VCaP (cell line): ENCODE measurements at regions not wholly inside any gene's neighbourhood (a gene's known extent, or its start where the extent isn't known, plus 50 kb on each side); places are given as distances from the start of the nearest gene placed in this dataset.

ENCODE experiments used
- H3K27ac ChIP-seq: fragments of 450-650 bp; 2 replicates; pipeline ENCODE4 v1.5.1; 2017
- CTCF ChIP-seq: fragments of 450-650 bp; conservative IDR thresholded peaks from 2 replicates; pipeline ENCODE4 v1.5.1; 2017; ENCODE audit warnings: mild to moderate bottlenecking, moderate library complexity

GRCh38 chr18:55840601-55841170 is 252.7 kb upstream of the TCF4 start:
- no peak for TF ChIP-seq CTCF
- no peak overlapping the region for H3K27ac ChIP-seq

GRCh38 chr18:55839343-55839742 is 251.4 kb upstream of the TCF4 start:
- no peak overlapping the region for H3K27ac ChIP-seq
- no peak for TF ChIP-seq CTCF

GRCh38 chr18:55838841-55839240 is 250.8 kb upstream of the TCF4 start:
- TF ChIP-seq CTCF = no peak
- H3K27ac ChIP-seq = no peak overlapping the region

DNA sequence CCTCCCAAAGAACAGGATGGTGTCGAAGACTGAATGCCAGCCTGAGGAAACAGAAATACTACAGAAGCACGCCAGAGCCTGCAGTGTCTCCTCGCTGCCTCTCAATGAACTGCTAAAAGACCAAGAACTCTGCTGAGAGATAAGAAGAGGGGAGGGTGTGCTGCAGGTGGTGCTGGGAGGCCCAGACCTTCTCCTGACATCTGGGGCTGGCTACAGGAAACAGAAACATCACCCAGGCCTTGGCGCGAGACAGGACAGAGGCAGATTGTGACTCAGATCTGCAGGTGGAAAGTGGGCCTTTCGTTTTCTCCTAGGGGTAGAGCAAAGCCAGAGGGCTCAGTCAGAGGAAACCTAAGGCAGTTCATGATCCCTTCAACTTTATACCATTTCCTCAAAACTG is 250.3 kb upstream of the TCF4 start:
- TF ChIP-seq CTCF = no peak
- no peak overlapping the region for H3K27ac ChIP-seq

DNA sequence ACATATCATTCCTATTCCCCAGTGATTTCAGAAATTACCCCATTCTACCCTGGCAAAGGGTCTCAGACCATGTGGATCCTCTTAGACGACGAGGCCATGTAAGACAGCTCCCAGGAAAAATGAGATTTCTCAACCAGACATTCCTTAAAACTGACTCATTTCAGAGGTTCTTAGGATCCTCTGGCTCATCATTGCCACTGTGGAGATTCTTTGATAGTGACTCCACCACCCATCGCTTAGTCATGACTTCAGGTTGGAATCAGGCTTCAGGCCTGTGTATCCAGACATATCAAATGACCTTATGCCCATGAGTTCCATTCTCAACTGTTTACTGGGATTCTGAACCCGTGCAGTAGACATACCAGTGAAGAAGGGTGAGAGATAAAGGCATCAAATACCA is 245.6 kb upstream of the TCF4 start:
- H3K27ac ChIP-seq = no peak overlapping the region
- no peak for TF ChIP-seq CTCF

DNA sequence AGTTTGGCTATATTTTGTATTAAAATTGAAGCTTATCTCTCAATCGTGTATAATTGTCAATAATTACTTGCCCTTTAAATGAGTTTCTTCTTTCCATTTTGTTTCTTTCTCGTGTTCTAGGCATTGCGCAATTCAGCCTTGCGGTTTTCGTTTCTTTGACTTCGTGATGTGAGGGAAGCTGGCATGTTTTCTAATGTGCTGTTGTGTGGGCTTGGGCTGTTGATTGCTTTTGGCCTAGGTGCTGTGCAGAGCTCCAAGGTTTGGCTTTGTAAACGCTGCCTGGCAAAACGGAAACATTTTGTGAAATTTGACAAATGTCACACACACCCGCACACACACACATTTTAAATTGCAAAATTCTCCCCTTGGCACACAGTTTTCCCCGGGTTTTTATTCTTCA is 242.6 kb upstream of the TCF4 start:
- TF ChIP-seq CTCF = no peak
- no peak overlapping the region for H3K27ac ChIP-seq

DNA sequence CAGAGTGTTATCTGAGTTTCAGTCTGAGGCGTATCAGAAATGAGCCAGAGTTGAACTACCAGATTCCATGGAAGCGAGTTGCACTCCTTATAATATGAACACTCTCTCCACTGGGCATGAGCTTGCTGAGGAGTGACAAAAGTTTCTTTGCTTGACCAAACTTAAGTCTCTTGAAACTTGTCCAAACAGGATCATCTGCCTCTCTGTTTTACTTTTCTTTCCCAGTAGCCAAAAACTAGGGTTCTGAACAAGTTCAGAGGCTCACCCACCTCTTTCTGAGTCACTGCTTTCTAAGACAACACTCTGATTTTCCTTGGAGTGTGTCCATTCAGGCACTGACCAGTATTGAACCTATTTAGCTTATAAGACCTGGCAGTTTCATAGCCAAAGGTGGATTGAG is 233.2 kb upstream of the TCF4 start:
- no peak overlapping the region for H3K27ac ChIP-seq
- TF ChIP-seq CTCF = no peak
